LNCaP clone FGC (cell line): ENCODE measurements at regions not wholly inside any gene's neighbourhood (a gene's known extent, or its start where the extent isn't known, plus 50 kb on each side); places are given as distances from the start of the nearest gene placed in this dataset.
A peak's percentile ranks its signal among the peaks of the same experiment; 100 is the strongest.

Experiments used
- DNase-seq: peaks from one replicate; pipeline ENCODE4 v3.0.0-alpha.2; 2011; ENCODE audit warnings: low read depth
- H3K4me3 ChIP-seq: 2 replicates; pipeline ENCODE4 v1.5.1; 2011; ENCODE audit warnings: mild to moderate bottlenecking, low read depth, low read length, control low read depth
- CTCF ChIP-seq: IDR thresholded peaks from 2 replicates; pipeline ENCODE4 v1.5.1; 2012; ENCODE audit warnings: mild to moderate bottlenecking; ENCODE audit not compliant: control insufficient read depth, insufficient read depth; ENCODE audit errors: extremely low read depth

- no peak for TF ChIP-seq CTCF
- no peak overlapping the region for H3K4me3 ChIP-seq
- DNase-seq, result peak; percentile 46
Observed at GRCh38 chr15:45863881-45864580, 229.2 kb downstream of the SQOR start.

- no peak for DNase-seq
- TF ChIP-seq CTCF, result no peak
- no peak overlapping the region for H3K4me3 ChIP-seq
Observed at GRCh38 chr15:45866616-45867015, 231.8 kb downstream of the SQOR start.

- TF ChIP-seq CTCF, result no peak
- no peak for DNase-seq
Observed at GRCh38 chr15:45867281-45867680, 232.5 kb downstream of the SQOR start.

GRCh38 chr15:45868109-45868691, 233.4 kb downstream of the SQOR start:
- no peak for DNase-seq
- no peak for TF ChIP-seq CTCF
- no peak overlapping the region for H3K4me3 ChIP-seq

More at GRCh38 chr15:45867281-45867680, 232.5 kb downstream of the SQOR start:
- H3K4me3 ChIP-seq, result no peak overlapping the region

GRCh38 chr15:45869034-45869668, 234.3 kb downstream of the SQOR start:
- TF ChIP-seq CTCF, result no peak
- H3K4me3 ChIP-seq, result no peak overlapping the region
- DNase-seq, result no peak

GRCh38 chr15:45871121-45871855, 236.5 kb downstream of the SQOR start:
- no peak for TF ChIP-seq CTCF
- DNase-seq, result no peak
- H3K4me3 ChIP-seq, result no peak overlapping the region
